ENCODE measurements at regions not wholly inside any gene's neighbourhood (a gene's known extent, or its start where the extent isn't known, plus 50 kb on each side); places are given as distances from the start of the nearest gene placed in this dataset.

- TF ChIP-seq CTCF (IDR thresholded peaks at IDR 0.05; ENCODE audit: low read depth, low read length, poor library complexity, severe bottlenecking) (no peak), EZH2phosphoT487 (IDR thresholded peaks at IDR 0.05; ENCODE audit: borderline replicate concordance, low read length) (no peak)
- no peaks in the 10 kb centered on the region for H3K27me3 ChIP-seq (ENCODE audit: control insufficient read depth, low read length)
- no peak overlapping the region for H3K4me2 ChIP-seq (ENCODE audit: low read length)
- H3F3A ChIP-seq (ENCODE audit: control insufficient read depth, insufficient read depth), result no peaks in the 10 kb centered on the region
- H3K36me3 ChIP-seq (ENCODE audit: control insufficient read depth, low read length), result no peaks in the 10 kb centered on the region
- H3K9me2 ChIP-seq (replicated peaks; ENCODE audit: control insufficient read depth, low read length), result no peaks in the 10 kb centered on the region
- no peaks in the 10 kb centered on the region for H4K20me1 ChIP-seq (ENCODE audit: control insufficient read depth, insufficient read depth, low read depth, low read length)
- H3K27ac ChIP-seq (ENCODE audit: low read depth, low read length), result no peak overlapping the region
- no peaks in the 10 kb centered on the region for H3K79me2 ChIP-seq (ENCODE audit: control insufficient read depth, low read length)
- H3K9me3 ChIP-seq (ENCODE audit: control insufficient read depth, insufficient read depth, low read length), result no peaks in the 10 kb centered on the region
- no peaks in the 10 kb centered on the region for H3K4me1 ChIP-seq (ENCODE audit: control insufficient read depth, low read length)
- H3K4me3 ChIP-seq (ENCODE audit: low read length), result no peak overlapping the region
Measured at GRCh38 chr11:28713850-28714249, 605.7 kb downstream of the METTL15 start.

GRCh38 chr11:28708075-28708474, 599.9 kb downstream of the METTL15 start:
- no peak overlapping the region for H3K4me3 ChIP-seq (ENCODE audit: low read length)
- no peaks in the 10 kb centered on the region for H3K9me2 ChIP-seq (replicated peaks; ENCODE audit: control insufficient read depth, low read length)
- no peaks in the 10 kb centered on the region for H3K27me3 ChIP-seq (ENCODE audit: control insufficient read depth, low read length)
- no peaks in the 10 kb centered on the region for H3K79me2 ChIP-seq (ENCODE audit: control insufficient read depth, low read length)
- no peaks in the 10 kb centered on the region for H3K4me1 ChIP-seq (ENCODE audit: control insufficient read depth, low read length)
- no peaks in the 10 kb centered on the region for H4K20me1 ChIP-seq (ENCODE audit: control insufficient read depth, insufficient read depth, low read depth, low read length)
- H3F3A ChIP-seq (ENCODE audit: control insufficient read depth, insufficient read depth), result no peaks in the 10 kb centered on the region
- H3K27ac ChIP-seq (ENCODE audit: low read depth, low read length), result no peak overlapping the region
- no peaks in the 10 kb centered on the region for H3K9me3 ChIP-seq (ENCODE audit: control insufficient read depth, insufficient read depth, low read length)
- H3K36me3 ChIP-seq (ENCODE audit: control insufficient read depth, low read length), result no peaks in the 10 kb centered on the region
- TF ChIP-seq EZH2phosphoT487 (IDR thresholded peaks at IDR 0.05; ENCODE audit: borderline replicate concordance, low read length) (no peak), CTCF (IDR thresholded peaks at IDR 0.05; ENCODE audit: low read depth, low read length, poor library complexity, severe bottlenecking) (no peak)
- no peak overlapping the region for H3K4me2 ChIP-seq (ENCODE audit: low read length)

GRCh38 chr11:28704801-28705200, 596.6 kb downstream of the METTL15 start:
- no peaks in the 10 kb centered on the region for H3K79me2 ChIP-seq (ENCODE audit: control insufficient read depth, low read length)
- no peaks in the 10 kb centered on the region for H3K9me3 ChIP-seq (ENCODE audit: control insufficient read depth, insufficient read depth, low read length)
- no peaks in the 10 kb centered on the region for H4K20me1 ChIP-seq (ENCODE audit: control insufficient read depth, insufficient read depth, low read depth, low read length)
- H3K4me3 ChIP-seq (ENCODE audit: low read length), result no peak overlapping the region
- H3K4me1 ChIP-seq (ENCODE audit: control insufficient read depth, low read length), result no peaks in the 10 kb centered on the region
- no peaks in the 10 kb centered on the region for H3F3A ChIP-seq (ENCODE audit: control insufficient read depth, insufficient read depth)
- H3K9me2 ChIP-seq (replicated peaks; ENCODE audit: control insufficient read depth, low read length), result no peaks in the 10 kb centered on the region
- H3K36me3 ChIP-seq (ENCODE audit: control insufficient read depth, low read length), result no peaks in the 10 kb centered on the region
- H3K4me2 ChIP-seq (ENCODE audit: low read length), result no peak overlapping the region
- TF ChIP-seq CTCF (IDR thresholded peaks at IDR 0.05; ENCODE audit: low read depth, low read length, poor library complexity, severe bottlenecking), result no peak
- no peak for TF ChIP-seq EZH2phosphoT487 (IDR thresholded peaks at IDR 0.05; ENCODE audit: borderline replicate concordance, low read length)
- H3K27ac ChIP-seq (ENCODE audit: low read depth, low read length), result no peak overlapping the region
- H3K27me3 ChIP-seq (ENCODE audit: control insufficient read depth, low read length), result no peaks in the 10 kb centered on the region

- TF ChIP-seq EZH2phosphoT487 (IDR thresholded peaks at IDR 0.05; ENCODE audit: borderline replicate concordance, low read length) (no peak), CTCF (IDR thresholded peaks at IDR 0.05; ENCODE audit: low read depth, low read length, poor library complexity, severe bottlenecking) (no peak)
- Histone ChIP-seq H3K36me3 (ENCODE audit: control insufficient read depth, low read length) (no peaks in the 10 kb centered on the region), H3K4me3 (ENCODE audit: low read length) (no peak overlapping the region), H3K79me2 (ENCODE audit: control insufficient read depth, low read length) (no peaks in the 10 kb centered on the region), H3K4me1 (ENCODE audit: control insufficient read depth, low read length) (no peaks in the 10 kb centered on the region), H3K4me2 (ENCODE audit: low read length) (no peak overlapping the region), H3K27ac (ENCODE audit: low read depth, low read length) (no peak overlapping the region), H3K9me2 (replicated peaks; ENCODE audit: control insufficient read depth, low read length) (no peaks in the 10 kb centered on the region), H3K9me3 (ENCODE audit: control insufficient read depth, insufficient read depth, low read length) (no peaks in the 10 kb centered on the region), H3K27me3 (ENCODE audit: control insufficient read depth, low read length) (no peaks in the 10 kb centered on the region), H4K20me1 (ENCODE audit: control insufficient read depth, insufficient read depth, low read depth, low read length) (no peaks in the 10 kb centered on the region), H3F3A (ENCODE audit: control insufficient read depth, insufficient read depth) (no peaks in the 10 kb centered on the region)
Measured at GRCh38 chr11:28703371-28703770, 595.2 kb downstream of the METTL15 start.

All from DOHH2 (cell line).